ENCODE measurements at regions not wholly inside any gene's neighbourhood (a gene's known extent, or its start where the extent isn't known, plus 50 kb on each side); places are given as distances from the start of the nearest gene placed in this dataset.
A peak's percentile ranks its signal among the peaks of the same experiment; 100 is the strongest.
"Not testable (repeated sequence)": the region's sequence is repeated elsewhere in the genome, so short reads cannot be mapped to it uniquely, and the experiment has no call there.

DNA sequence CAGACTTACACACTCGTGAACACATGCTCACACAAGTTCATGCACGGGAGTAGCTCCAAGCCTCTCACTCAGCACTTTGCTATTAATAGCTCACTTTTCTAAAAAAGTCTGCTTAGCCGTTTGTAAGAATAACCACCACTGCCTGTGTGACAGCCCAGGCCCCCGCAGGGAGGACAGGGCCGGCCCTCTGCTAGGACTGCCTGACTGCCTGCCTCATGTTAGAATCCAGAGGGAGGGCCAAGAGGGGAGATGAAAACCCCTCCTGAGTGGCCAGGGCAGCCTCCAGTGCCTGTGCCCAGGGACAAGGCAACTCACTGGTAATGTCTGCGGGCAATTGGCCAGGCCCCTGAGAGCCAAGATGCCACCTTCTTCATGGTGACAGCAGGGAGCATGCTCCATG, 152.9 kb upstream of the PLGLB2 start:
- not testable (repeated sequence) for DNase-seq (ENCODE audit: low read depth); H3K4me3 ChIP-seq (ENCODE audit: low read length)

DNA sequence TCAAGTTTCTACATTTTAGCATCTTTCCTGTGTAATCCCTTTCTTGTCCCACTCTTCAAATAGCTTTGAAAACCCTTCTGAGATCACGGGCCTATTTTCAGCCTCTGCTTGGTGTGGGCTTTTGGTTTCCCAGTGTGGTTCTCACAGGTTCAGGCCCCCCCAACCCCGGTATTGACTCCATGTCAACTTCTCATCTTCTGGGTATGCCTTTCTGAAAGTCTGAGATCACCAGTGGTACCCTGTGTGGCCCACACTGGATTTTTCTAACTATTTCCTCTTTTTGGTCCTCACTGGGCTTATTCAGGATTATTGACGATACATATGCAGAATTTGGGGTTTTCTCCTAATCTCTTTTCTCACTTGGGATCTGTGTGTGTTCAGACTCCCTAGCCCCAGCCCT, 146.9 kb upstream of the PLGLB2 start:
- not testable (repeated sequence) for DNase-seq (ENCODE audit: low read depth); H3K4me3 ChIP-seq (ENCODE audit: low read length)

DNA sequence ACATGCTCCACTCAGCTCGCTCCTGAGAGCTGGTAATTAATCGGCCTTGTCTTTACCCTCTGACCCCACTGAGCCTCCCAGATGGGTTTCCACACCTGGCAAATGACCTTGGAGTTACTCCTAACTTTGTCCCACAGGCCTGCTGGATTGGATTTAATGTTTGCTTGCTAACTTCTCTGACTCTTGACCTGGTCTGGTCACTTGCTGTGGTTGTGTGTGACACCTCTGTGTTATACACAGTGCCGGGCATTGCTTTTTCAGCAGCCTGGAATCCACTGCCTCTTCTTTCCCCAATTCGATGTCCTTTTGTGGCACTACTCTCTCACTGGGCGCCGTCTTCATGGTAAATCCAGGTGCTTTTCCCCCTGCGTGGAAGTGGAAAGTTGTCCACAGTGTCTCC, 145.8 kb upstream of the PLGLB2 start:
- not testable (repeated sequence) for H3K4me3 ChIP-seq (ENCODE audit: low read length); DNase-seq (ENCODE audit: low read depth)

DNA sequence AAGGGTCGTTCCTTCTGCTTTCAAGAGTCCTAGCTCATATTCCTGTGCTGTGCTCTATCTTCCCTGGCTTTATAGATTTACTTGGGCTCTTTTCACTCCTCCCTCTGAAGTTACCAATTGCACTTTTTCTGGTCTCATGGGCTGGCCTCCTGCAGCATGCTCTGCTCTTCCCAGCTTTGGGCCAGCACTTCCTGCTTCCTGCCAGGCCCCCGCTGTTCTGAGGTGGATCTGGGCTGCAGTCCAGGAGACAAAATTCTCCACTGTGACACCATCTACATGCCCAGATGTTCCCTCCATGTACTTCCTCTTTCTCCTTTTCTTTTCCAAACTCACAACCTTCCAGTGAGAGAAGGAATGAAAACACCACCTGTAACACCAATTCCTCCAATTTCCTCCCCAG, 145.2 kb upstream of the PLGLB2 start:
- H3K4me3 ChIP-seq (ENCODE audit: low read length); DNase-seq (ENCODE audit: low read depth): not testable (repeated sequence)

DNA sequence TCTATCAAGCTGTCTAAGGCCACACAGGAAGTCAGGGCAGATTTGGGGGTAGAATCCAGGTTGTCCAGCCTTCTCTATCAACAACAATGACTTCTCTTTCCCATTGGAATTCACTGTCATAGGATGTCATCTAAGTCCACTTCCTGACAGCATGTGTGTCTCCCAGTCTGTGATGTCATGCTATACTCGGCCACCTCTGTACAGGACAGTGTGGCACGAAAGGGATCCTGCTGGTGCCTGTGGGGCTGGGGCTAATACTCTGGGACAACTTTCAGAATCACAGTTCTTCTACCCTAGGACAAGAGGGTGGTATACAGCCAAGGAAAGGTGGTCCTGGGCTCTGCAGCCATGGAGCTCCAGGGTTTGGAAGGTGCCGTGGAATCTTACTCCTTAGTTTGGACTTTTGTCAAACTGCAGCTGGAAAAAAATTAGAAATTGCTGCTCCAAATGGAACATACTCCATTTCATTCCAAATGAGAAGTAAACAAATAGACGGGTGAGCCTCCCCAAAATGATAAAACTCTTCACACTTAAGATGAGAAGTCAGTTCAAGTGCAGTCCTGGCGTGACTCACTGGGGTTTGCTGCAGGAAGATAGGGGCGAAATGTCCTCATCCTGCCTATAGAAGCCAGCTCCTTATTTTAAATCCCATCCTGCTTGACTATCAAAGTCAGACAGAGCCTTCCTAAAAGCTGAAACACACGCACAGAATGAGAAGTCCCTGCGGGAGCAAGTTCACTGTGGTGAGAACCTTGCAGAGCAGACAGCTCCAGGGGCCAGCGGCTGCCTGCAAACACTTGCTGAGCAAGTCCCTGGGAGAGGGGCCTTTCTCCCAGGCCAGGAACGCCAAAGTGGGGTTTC, 144.2 kb upstream of the PLGLB2 start:
- DNase-seq (ENCODE audit: low read depth): peak; percentile 3

DNA sequence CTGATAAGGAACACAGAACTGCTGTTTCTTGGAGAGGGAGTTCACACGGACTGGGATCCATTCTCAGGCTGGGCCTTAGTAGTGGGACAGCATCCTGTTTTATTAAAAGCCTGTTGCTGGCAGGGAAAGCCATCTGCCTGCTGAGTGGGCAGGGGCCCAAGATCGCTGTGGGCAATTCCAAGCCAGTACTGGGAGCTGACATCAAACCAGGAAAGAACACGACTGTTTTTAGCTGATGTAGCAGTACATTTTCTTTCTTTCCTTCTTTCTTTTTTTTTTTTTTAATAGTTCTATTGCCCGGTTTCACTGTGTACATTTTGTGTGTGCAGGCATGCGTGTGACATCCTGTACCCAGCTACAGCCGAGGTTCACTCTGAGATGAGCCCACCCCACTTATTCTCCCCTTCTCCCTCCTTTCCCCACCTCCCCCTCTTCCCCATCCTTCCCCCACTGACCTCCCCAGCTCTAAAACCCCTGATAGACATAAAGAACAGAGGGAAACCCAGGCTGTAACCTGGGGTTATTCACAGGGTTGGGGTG, 143.5 kb upstream of the PLGLB2 start:
- not testable (repeated sequence) for DNase-seq (ENCODE audit: low read depth); H3K4me3 ChIP-seq (ENCODE audit: low read length)

More for the DNA sequence above, 144.2 kb upstream of the PLGLB2 start:
- not testable (repeated sequence) for H3K4me3 ChIP-seq (ENCODE audit: low read length)

DNA sequence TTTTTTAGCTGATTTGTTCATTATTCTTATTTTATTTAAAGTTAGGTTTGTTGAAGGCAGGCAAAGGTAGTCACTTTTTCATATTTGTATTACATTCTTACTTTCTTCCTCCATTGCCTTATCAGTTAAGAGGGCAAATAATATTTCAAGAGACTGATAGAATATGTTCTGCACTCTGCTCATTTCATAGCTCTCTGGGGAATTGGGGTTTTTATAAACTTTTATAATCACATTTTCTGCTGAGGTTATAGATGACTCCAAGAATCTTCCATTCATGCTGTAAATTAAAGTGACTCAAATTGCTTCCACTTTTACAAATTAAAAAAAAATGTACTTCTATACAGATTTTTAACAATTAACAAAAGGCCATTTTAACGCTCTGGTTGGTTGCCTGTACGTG, 142.9 kb upstream of the PLGLB2 start:
- DNase-seq (ENCODE audit: low read depth): not testable (repeated sequence)

DNA sequence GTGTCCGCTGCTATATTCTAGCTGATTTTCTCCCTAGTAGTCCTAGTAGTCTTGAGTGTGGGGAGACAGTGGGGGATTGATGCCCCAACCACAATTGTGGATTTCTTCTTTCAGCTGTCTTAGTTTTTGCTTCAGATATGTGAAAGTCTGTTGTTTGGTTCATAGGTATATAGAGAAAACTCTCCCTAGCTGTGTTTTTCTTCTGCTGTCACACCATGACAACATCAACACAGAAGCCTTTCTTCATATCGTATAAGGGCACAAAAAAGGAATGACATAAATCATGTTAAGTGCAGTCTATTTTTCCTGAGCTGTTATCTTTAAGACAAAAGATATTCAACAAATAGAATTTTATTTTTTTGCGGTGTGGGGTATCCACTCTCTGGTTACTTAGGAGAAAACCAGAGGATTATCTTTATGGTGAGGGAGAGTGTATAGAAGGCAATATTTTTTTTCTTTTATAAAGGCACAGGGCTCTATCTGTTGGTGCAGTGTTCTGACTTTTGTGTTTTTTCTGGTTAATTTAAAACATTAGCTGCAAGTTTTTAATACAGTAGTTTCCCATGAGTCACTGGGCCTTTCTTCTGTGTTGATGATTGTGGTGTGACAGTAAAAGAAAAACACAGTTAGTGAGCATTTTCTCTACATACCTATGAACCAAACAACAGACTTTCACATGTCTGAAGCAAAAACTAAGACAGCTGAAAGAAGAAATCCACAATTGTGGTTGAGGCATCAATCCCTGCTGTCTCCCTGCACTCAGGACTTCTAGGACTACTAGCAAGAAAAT, 139.3 kb upstream of the PLGLB2 start:
- not testable (repeated sequence) for DNase-seq (ENCODE audit: low read depth); H3K4me3 ChIP-seq (ENCODE audit: low read length)

More for the DNA sequence above, 142.9 kb upstream of the PLGLB2 start:
- not testable (repeated sequence) for H3K4me3 ChIP-seq (ENCODE audit: low read length)

DNA sequence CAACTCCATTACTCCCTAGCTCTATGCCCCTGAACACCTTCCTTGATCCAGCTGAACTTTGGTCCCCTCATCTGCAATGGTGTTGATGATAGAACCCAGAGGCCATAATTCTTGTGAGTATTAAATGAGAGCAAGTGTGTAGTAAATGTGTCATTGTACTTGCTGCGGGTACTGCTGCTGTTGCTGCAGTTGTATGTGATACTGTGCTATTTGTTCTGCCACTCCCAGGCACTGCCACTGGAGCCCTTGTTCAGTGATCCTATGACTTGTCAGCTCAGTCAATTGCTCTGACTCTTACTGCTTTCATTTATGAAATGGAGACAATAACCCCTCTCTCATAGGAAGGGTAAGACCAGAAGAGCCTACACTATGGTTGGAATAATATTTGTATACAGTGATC, 136.9 kb upstream of the PLGLB2 start:
- not testable (repeated sequence) for DNase-seq (ENCODE audit: low read depth)

DNA sequence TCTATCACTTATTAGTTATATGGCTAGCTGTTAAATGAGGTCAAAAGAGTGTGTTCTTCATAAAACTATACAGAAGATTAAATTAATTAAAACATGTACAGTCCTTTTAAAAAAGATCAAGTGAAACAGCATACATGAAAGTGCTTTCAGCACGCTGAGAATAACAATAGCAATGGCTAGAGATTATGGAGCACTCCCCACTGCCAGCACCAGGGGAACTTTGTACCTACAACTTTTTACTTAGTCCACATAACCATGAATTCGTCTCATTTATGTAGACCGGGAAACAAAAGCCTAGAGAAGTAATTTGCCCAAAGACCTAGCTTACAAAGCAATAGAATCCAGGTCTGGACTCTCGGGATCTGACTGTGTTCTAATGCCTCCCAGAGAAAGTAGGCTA, 136.5 kb upstream of the PLGLB2 start:
- not testable (repeated sequence) for DNase-seq (ENCODE audit: low read depth); H3K4me3 ChIP-seq (ENCODE audit: low read length)

More for the DNA sequence above, 136.9 kb upstream of the PLGLB2 start:
- not testable (repeated sequence) for H3K4me3 ChIP-seq (ENCODE audit: low read length)

DNA sequence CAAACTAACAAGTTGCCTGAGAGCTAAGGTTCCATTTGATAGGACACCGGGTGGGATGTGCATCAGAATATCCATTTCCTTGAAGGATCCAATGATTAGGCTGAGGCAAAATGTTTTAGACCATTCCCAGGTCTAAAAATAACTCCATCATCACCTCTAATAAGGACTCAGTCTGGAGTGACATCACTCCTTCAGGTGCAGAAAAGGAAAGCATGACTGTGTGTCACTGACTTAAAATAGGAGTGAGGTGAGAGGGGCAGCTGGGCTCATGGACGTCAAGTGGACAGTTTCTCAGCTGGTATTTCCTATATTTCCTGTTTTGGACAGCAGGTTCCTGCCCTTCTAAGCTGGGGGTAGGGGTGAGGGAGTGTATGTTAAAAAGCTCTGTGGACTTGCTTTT, 135.9 kb upstream of the PLGLB2 start:
- not testable (repeated sequence) for H3K4me3 ChIP-seq (ENCODE audit: low read length); DNase-seq (ENCODE audit: low read depth)

DNA sequence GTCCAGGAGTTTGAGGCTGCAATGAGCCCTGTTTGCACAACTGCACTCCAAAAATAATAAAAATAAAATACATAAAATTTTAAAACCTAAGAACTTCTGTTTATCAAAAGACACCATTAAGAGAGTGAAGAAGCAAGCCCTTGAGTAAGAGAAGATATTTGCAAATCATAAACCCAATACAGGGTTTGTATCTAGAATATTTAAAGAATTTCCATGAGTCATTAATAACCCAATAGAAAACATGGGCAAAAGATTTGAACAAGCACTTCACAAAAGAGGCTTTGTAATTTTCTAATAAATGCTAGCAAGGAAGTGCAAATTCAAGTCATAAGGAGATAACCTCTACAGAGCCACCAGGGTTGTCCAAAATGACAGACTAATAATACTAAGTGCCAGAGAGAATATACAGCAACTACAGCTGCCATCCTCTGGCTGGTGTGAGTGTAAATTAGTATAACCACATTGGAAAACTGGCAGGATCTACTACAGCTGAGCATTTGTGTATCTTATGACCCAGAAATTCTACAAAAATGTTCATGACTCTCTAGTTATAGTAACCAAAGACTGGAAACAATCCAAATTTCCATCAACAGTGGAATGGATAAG, 133.0 kb upstream of the PLGLB2 start:
- not testable (repeated sequence) for DNase-seq (ENCODE audit: low read depth); H3K4me3 ChIP-seq (ENCODE audit: low read length)

DNA sequence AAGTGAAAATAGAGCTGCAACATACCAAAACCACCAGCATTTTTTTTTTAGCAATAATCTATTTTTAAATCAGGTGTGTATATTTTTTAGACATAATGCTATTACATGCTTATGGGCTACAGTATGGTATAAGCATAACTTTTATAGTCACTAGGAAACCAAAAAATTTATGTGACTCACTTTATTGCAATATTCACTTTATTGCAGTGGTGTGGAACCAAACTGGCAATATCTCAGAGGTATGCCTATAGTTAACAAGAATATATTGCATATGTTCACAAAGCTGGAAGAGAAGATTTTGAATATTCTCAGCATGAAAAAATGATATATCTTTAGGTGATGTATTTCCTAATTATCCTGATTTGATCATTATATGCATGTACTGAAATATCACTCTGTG, 128.8 kb upstream of the PLGLB2 start:
- DNase-seq (ENCODE audit: low read depth); H3K4me3 ChIP-seq (ENCODE audit: low read length): not testable (repeated sequence)

DNA sequence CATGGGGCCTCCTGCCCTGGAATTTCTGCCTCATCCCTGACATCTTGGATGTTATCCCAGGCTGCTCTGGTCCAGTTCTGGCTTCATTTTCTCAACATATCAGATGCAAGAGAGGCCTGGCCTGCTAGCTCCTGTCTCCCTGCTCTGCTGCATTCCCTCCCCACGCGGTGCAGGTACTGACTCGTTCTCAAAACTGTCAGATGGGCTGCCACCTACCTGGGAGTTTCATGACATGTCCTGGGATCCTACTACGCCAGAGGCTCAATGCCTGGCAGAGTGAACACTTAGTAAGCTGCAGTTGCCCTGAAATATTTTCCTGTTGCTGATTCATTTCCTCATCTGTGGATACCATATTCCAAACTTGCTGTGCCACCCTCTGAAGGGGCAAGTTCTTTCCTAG, 126.7 kb upstream of the PLGLB2 start:
- DNase-seq (ENCODE audit: low read depth); H3K4me3 ChIP-seq (ENCODE audit: low read length): not testable (repeated sequence)

DNA sequence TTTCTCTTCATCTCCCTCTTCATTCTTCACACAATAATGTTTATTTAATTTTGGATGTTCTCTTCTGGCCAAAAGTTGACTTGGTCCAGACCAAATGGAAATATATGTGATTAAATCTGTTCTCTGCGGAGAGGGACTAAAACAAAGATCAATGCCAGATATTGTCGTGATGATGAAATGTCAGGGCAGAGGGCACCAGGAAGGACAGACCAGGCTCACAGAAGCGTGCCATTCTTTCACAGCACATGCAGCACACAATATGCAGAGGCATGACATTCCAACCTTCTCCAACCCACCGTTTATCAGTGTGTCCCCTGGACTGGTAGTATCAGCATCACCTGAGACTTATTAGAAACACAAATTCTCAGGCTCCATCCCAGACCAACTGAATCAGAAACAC, 125.2 kb upstream of the PLGLB2 start:
- DNase-seq (ENCODE audit: low read depth): not testable (repeated sequence)

DNA sequence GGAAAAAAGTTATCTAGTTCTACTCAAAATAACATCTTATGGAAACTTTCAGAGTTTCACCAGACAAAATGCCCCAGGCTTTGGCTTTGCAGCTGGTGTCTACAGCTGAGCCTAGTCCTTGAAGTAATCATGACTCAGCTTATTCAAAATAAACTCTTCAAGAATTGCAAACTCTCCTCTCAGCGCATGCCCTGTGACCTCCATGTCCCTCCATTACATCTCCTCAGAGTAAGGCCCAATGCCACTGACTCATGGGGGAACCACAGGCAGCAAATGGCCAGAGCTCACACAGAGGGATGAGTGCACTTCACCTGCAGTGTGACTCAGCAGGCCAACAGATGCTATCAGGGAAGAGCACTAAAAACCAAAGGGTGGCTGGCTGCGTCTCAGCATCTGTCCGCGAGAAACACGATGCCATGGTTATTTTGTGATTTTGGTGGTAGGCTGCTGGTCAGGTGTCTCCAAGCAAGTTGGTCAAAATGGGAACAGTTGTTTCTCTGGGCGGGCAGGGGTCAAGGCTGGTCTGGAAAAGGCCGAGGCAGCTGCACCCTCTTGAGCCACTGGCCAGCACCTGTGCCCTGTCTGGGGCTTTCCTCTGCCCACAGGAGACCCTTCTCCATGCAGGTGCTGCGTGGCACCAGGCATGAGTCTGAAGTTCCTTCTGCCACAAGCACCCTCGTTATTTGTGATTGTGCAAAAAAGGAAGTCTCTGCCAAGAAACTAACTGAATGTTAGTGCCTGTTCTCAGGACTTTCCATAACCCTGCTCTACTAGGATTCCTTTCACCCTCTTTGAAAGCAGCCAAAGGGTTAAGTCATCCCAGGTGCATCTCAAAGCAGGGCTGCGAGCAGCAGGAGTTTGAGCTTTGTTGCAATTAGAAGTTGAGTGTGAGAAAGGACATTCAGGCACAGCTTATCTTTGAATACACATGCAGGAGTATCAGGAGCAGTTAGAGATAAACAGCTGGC, 118.1 kb upstream of the PLGLB2 start:
- not testable (repeated sequence) for H3K4me3 ChIP-seq (ENCODE audit: low read length)
- peak; percentile 78 for DNase-seq (ENCODE audit: low read depth)

More for the DNA sequence above, 125.2 kb upstream of the PLGLB2 start:
- not testable (repeated sequence) for H3K4me3 ChIP-seq (ENCODE audit: low read length)

DNA sequence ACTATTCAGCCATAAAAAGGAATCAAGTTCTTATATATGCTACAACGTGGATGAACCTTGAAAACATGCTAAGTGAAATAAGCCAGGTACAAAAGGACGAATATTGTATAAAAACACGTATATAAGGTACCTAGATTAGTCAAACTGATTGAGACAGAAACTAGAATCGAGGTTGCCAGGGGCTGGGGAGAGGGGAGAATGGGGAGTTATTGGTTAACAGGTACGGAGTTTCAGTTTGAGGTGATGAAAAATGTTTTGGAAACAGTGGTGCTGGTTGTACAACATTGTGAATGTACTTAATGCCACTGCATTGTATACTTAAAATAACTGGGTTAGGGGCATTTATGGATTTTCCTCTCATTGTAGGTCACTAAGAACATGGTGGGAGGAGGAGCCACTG, 117.0 kb upstream of the PLGLB2 start:
- DNase-seq (ENCODE audit: low read depth); H3K4me3 ChIP-seq (ENCODE audit: low read length): not testable (repeated sequence)

DNA sequence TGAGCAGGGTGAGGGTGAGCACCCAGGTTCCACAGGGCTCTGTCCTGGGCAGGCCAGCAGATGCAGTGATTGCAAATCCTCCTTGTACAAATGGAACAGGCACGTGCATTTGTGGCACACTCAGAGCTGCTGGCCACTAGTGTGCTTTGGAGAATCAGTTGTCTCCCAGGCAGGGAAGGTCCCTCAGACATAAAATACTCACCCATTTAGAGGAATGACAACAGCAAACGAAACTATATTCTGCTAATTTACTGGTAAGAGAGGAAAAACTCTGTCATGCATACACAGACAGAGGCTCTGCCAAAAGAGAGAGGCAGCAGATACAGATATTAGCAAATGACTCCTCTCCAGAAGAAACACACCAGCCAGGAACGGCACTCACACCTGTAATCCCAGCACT, 116.5 kb upstream of the PLGLB2 start:
- not testable (repeated sequence) for DNase-seq (ENCODE audit: low read depth)

More for the DNA sequence above, 116.5 kb upstream of the PLGLB2 start:
- not testable (repeated sequence) for H3K4me3 ChIP-seq (ENCODE audit: low read length)
